Fibroblast of mammary gland (primary cell): ENCODE measurements at regions not wholly inside any gene's neighbourhood (a gene's known extent, or its start where the extent isn't known, plus 50 kb on each side); places are given as distances from the start of the nearest gene placed in this dataset.
"Not testable (repeated sequence)": the region's sequence is repeated elsewhere in the genome, so short reads cannot be mapped to it uniquely, and the experiment has no call there.

ENCODE experiments used
- DNase-seq: peaks from one replicate; pipeline ENCODE4 v3.0.0-alpha.2; 2010; ENCODE audit warnings: low read depth
- H3K4me3 ChIP-seq: 2 replicates; pipeline ENCODE4 v1.5.1; 2011; ENCODE audit warnings: low read depth, mild to moderate bottlenecking, low read length, moderate library complexity; ENCODE audit not compliant: control insufficient read depth
- CTCF ChIP-seq: conservative IDR thresholded peaks from 2 replicates; pipeline ENCODE4 v1.5.1; 2011; ENCODE audit warnings: low read depth, low read length, inconsistent platforms; ENCODE audit not compliant: control insufficient read depth, insufficient read depth

GRCh38 chr3:176055836-176056235, 1141.4 kb downstream of the TBL1XR1 start:
- H3K4me3 ChIP-seq = no peak overlapping the region
- TF ChIP-seq CTCF = no peak
- DNase-seq = peak; percentile 9

- no peak overlapping the region for H3K4me3 ChIP-seq
- no peak for TF ChIP-seq CTCF
- DNase-seq = no peak
Observed at GRCh38 chr3:176051766-176052165, 1145.5 kb downstream of the TBL1XR1 start.

GRCh38 chr3:176046703-176047102, 1150.6 kb downstream of the TBL1XR1 start:
- H3K4me3 ChIP-seq = no peak overlapping the region
- no peak for TF ChIP-seq CTCF
- no peak for DNase-seq

GRCh38 chr3:176041812-176042211, 1155.5 kb downstream of the TBL1XR1 start:
- no peak for TF ChIP-seq CTCF
- H3K4me3 ChIP-seq = no peak overlapping the region
- DNase-seq = peak; percentile 1

- H3K4me3 ChIP-seq = no peak overlapping the region
- DNase-seq = no peak
- no peak for TF ChIP-seq CTCF
Observed at GRCh38 chr3:176041185-176041584, 1156.1 kb downstream of the TBL1XR1 start.

GRCh38 chr3:176037636-176038035, 1159.6 kb downstream of the TBL1XR1 start:
- no peak for TF ChIP-seq CTCF
- H3K4me3 ChIP-seq = no peak overlapping the region
- DNase-seq = no peak

GRCh38 chr3:176032043-176032442, 1165.2 kb downstream of the TBL1XR1 start:
- no peak overlapping the region for H3K4me3 ChIP-seq
- DNase-seq = peak; percentile 16
- TF ChIP-seq CTCF = no peak

GRCh38 chr3:176016203-176016602, 1157.1 kb downstream of the NAALADL2 start:
- not testable (repeated sequence) for H3K4me3 ChIP-seq, DNase-seq

GRCh38 chr3:176015228-176015627, 1156.1 kb downstream of the NAALADL2 start:
- not testable (repeated sequence) for H3K4me3 ChIP-seq, DNase-seq
